ENCODE measurements at regions not wholly inside any gene's neighbourhood (a gene's known extent, or its start where the extent isn't known, plus 50 kb on each side); places are given as distances from the start of the nearest gene placed in this dataset.

- TF ChIP-seq CTCF (IDR thresholded peaks at IDR 0.05), result no peak
- no peak overlapping the region for H3K4me3 Mint-ChIP-seq
- H3K27me3 Mint-ChIP-seq (ENCODE audit: low read depth, poor library complexity), result no peaks in the 10 kb centered on the region
- H3K4me1 Mint-ChIP-seq, result peaks cover 13% of the 10 kb centered on the region
- peaks cover 11% of the 10 kb centered on the region for H3K36me3 Mint-ChIP-seq (ENCODE audit: low read depth)
- no peak for DNase-seq
- H3K9me3 Mint-ChIP-seq, result peaks cover 15% of the 10 kb centered on the region
- H3K27ac Mint-ChIP-seq, result no peak overlapping the region
Observed at GRCh38 chr7:21185653-21186265, 242.1 kb upstream of the SP4 start.

- H3K4me1 Mint-ChIP-seq, result peaks cover 49% of the 10 kb centered on the region
Observed at GRCh38 chr7:21191321-21192073, 236.4 kb upstream of the SP4 start.

GRCh38 chr7:21192657-21193056, 235.2 kb upstream of the SP4 start:
- H3K36me3 Mint-ChIP-seq (ENCODE audit: low read depth), result no peaks in the 10 kb centered on the region
- H3K4me3 Mint-ChIP-seq, result no peak overlapping the region
- no peak overlapping the region for H3K27ac Mint-ChIP-seq
- TF ChIP-seq CTCF (IDR thresholded peaks at IDR 0.05), result no peak
- H3K4me1 Mint-ChIP-seq, result peaks cover 49% of the 10 kb centered on the region
- no peaks in the 10 kb centered on the region for H3K27me3 Mint-ChIP-seq (ENCODE audit: low read depth, poor library complexity)
- no peak for DNase-seq
- H3K9me3 Mint-ChIP-seq, result no peaks in the 10 kb centered on the region

More at GRCh38 chr7:21191321-21192073, 236.4 kb upstream of the SP4 start:
- no peaks in the 10 kb centered on the region for H3K36me3 Mint-ChIP-seq (ENCODE audit: low read depth)
- H3K4me3 Mint-ChIP-seq, result no peak overlapping the region
- H3K27me3 Mint-ChIP-seq (ENCODE audit: low read depth, poor library complexity), result no peaks in the 10 kb centered on the region
- H3K27ac Mint-ChIP-seq, result no peak overlapping the region
- H3K9me3 Mint-ChIP-seq, result no peaks in the 10 kb centered on the region
- no peak for TF ChIP-seq CTCF (IDR thresholded peaks at IDR 0.05)
- DNase-seq, result no peak

GRCh38 chr7:21193895-21194294, 234.0 kb upstream of the SP4 start:
- no peak overlapping the region for H3K4me3 Mint-ChIP-seq
- H3K4me1 Mint-ChIP-seq, result peaks cover 49% of the 10 kb centered on the region
- no peaks in the 10 kb centered on the region for H3K27me3 Mint-ChIP-seq (ENCODE audit: low read depth, poor library complexity)
- no peaks in the 10 kb centered on the region for H3K9me3 Mint-ChIP-seq
- TF ChIP-seq CTCF (IDR thresholded peaks at IDR 0.05), result no peak
- no peaks in the 10 kb centered on the region for H3K36me3 Mint-ChIP-seq (ENCODE audit: low read depth)
- no peak overlapping the region for H3K27ac Mint-ChIP-seq
- no peak for DNase-seq

- H3K4me3 Mint-ChIP-seq, result no peak overlapping the region
- no peak overlapping the region for H3K27ac Mint-ChIP-seq
- H3K4me1 Mint-ChIP-seq, result peaks cover 40% of the 10 kb centered on the region
- no peaks in the 10 kb centered on the region for H3K27me3 Mint-ChIP-seq (ENCODE audit: low read depth, poor library complexity)
- H3K36me3 Mint-ChIP-seq (ENCODE audit: low read depth), result no peaks in the 10 kb centered on the region
- no peak for TF ChIP-seq CTCF (IDR thresholded peaks at IDR 0.05)
- DNase-seq, result no peak
- H3K9me3 Mint-ChIP-seq, result no peaks in the 10 kb centered on the region
Observed at GRCh38 chr7:21194936-21195335, 232.9 kb upstream of the SP4 start.

GRCh38 chr7:21198921-21199320, 229.0 kb upstream of the SP4 start:
- H3K4me1 Mint-ChIP-seq, result peaks cover 22% of the 10 kb centered on the region
- H3K27me3 Mint-ChIP-seq (ENCODE audit: low read depth, poor library complexity), result no peaks in the 10 kb centered on the region
- no peak for TF ChIP-seq CTCF (IDR thresholded peaks at IDR 0.05)
- H3K4me3 Mint-ChIP-seq, result no peak overlapping the region
- H3K27ac Mint-ChIP-seq, result no peak overlapping the region
- DNase-seq, result no peak
- H3K9me3 Mint-ChIP-seq, result no peaks in the 10 kb centered on the region
- no peaks in the 10 kb centered on the region for H3K36me3 Mint-ChIP-seq (ENCODE audit: low read depth)
